Neural cell (in vitro differentiated cells): ENCODE measurements at regions not wholly inside any gene's neighbourhood (a gene's known extent, or its start where the extent isn't known, plus 50 kb on each side); places are given as distances from the start of the nearest gene placed in this dataset.

ENCODE experiments used
- H2AFZ ChIP-seq: fragments of 200-600, 300-800 bp; sonication (generic), shearing (Covaris generic); 2 replicates; pipeline ENCODE4 v1.6.0; 2014; ENCODE audit warnings: low read depth, mild to moderate bottlenecking, antibody characterized with exemption, low read length, moderate library complexity
- H3F3A ChIP-seq: fragments of 200-600 bp; shearing (Covaris generic); 2 replicates; pipeline ENCODE4 v1.6.1; 2016; ENCODE audit warnings: mild to moderate bottlenecking, moderate library complexity, mixed read lengths, antibody characterized with exemption, low read length; ENCODE audit not compliant: insufficient read depth, poor library complexity, severe bottlenecking
- H3K27ac ChIP-seq: fragments of 200-600, 300-800 bp; sonication (generic), shearing (Covaris generic); 2 replicates; pipeline ENCODE4 v1.5.1; 2014; ENCODE audit warnings: mild to moderate bottlenecking, low read length, moderate library complexity
- H3K27me3 ChIP-seq: fragments of 300-800, 200-600 bp; sonication (generic), shearing (Covaris generic); 2 replicates; pipeline ENCODE4 v1.6.0; 2014; ENCODE audit warnings: mild to moderate bottlenecking, low read depth, low read length, moderate library complexity; ENCODE audit not compliant: insufficient read depth
- H3K36me3 ChIP-seq: fragments of 300-800, 200-600 bp; sonication (generic), shearing (Covaris generic); 2 replicates; pipeline ENCODE4 v1.5.1; 2014; ENCODE audit warnings: mild to moderate bottlenecking, antibody characterized with exemption, low read length, moderate library complexity; ENCODE audit not compliant: insufficient read depth
- H3K4me2 ChIP-seq: fragments of 300-800, 200-600 bp; sonication (generic), shearing (Covaris generic); 2 replicates; pipeline ENCODE4 v1.6.0; 2014; ENCODE audit warnings: mild to moderate bottlenecking, low read length
- H3K4me3 ChIP-seq: fragments of 300-800, 200-600 bp; sonication (generic), shearing (Covaris generic); 2 replicates; pipeline ENCODE4 v1.5.1; 2014; ENCODE audit warnings: mild to moderate bottlenecking, low read length, moderate library complexity
- H3K79me2 ChIP-seq: fragments of 200-600 bp; shearing (Covaris generic); replicated peaks from 2 replicates; pipeline ENCODE4 v1.6.0; 2014; ENCODE audit warnings: mild to moderate bottlenecking, low read length, moderate library complexity; ENCODE audit not compliant: insufficient read depth
- H3K9ac ChIP-seq: fragments of 300-800, 200-600 bp; sonication (generic), shearing (Covaris generic); 2 replicates; pipeline ENCODE4 v1.6.1; 2016; ENCODE audit warnings: mild to moderate bottlenecking, low read length, mixed read lengths
- H3K9me2 ChIP-seq: fragments of 200-600 bp; shearing (Covaris generic); 2 replicates; pipeline ENCODE4 v1.6.1; 2016; ENCODE audit warnings: mild to moderate bottlenecking, low read length, mixed read lengths; ENCODE audit not compliant: insufficient read depth
- H3K9me3 ChIP-seq: fragments of 200-600, 300-800 bp; sonication (generic), shearing (Covaris generic); 2 replicates; pipeline ENCODE4 v1.6.1; 2016; ENCODE audit warnings: mild to moderate bottlenecking, mixed run types, low read length, moderate library complexity, mixed read lengths
- H4K20me1 ChIP-seq: fragments of 200-600 bp; shearing (Covaris generic); 2 replicates; pipeline ENCODE4 v1.6.1; 2016; ENCODE audit warnings: mild to moderate bottlenecking, mixed run types; ENCODE audit not compliant: insufficient read depth
- EP300 ChIP-seq: fragments of 450-650 bp; conservative IDR thresholded peaks from 2 replicates; pipeline ENCODE4 v1.6.1; 2014; ENCODE audit warnings: antibody characterized with exemption, mild to moderate bottlenecking, moderate library complexity; ENCODE audit not compliant: poor library complexity, severe bottlenecking
- EZH2 ChIP-seq: fragments of 200-600, 300-800 bp; shearing (Covaris generic), sonication (generic); IDR thresholded peaks from 2 replicates; pipeline ENCODE4 v1.6.1; 2014; ENCODE audit warnings: antibody characterized with exemption, low read length, borderline replicate concordance, mild to moderate bottlenecking; ENCODE audit not compliant: insufficient read depth, poor library complexity, severe bottlenecking
- MXI1 ChIP-seq: fragments of 450-650 bp; conservative IDR thresholded peaks from 2 replicates; pipeline ENCODE4 v1.6.1; 2014; ENCODE audit warnings: antibody characterized with exemption, mild to moderate bottlenecking; ENCODE audit not compliant: poor library complexity, severe bottlenecking
- POLR2AphosphoS5 ChIP-seq: IDR thresholded peaks from 2 replicates; pipeline ENCODE4 v1.6.1; 2012
- RAD21 ChIP-seq: fragments of 450-650 bp; conservative IDR thresholded peaks from 2 replicates; pipeline ENCODE4 v1.6.1; 2014; ENCODE audit warnings: antibody characterized with exemption, mild to moderate bottlenecking, moderate library complexity
- SMC3 ChIP-seq: fragments of 450-650 bp; conservative IDR thresholded peaks from 2 replicates; pipeline ENCODE4 v1.6.1; 2014; ENCODE audit warnings: antibody characterized with exemption, mild to moderate bottlenecking, moderate library complexity; ENCODE audit not compliant: poor library complexity
- TAF1 ChIP-seq: IDR thresholded peaks from 2 replicates; pipeline ENCODE4 v1.6.1; 2012; ENCODE audit warnings: low read depth
- TF ChIP-seq, protein P1 (sequence below): IDR thresholded peaks from 2 replicates; pipeline ENCODE4 v1.6.1; 2012; ENCODE audit warnings: borderline replicate concordance
- TF ChIP-seq, protein P2 (sequence below): fragments of 450-650 bp; IDR thresholded peaks from 2 replicates; pipeline ENCODE4 v1.5.1; 2014; ENCODE audit warnings: antibody characterized with exemption, mild to moderate bottlenecking, moderate library complexity; ENCODE audit not compliant: poor library complexity, severe bottlenecking

DNA sequence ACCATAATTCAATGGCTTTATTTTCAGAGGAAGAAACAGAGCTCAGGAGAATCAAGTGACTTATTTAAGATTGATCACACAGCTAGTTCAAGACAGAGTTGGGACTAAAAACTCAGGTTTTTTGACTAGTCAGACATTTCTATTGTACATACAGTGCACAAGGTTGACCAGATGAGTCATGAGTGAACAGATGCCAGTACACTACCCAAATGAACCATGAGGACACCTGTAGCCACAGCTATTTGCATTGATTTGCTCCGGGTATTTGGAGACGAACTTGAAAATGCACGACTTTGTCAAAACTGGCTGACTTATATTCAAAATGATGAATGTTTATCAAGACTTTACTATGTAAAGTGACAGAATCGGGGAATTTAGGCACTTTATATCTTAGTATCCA lies 161.7 kb upstream of the ST6GALNAC5 start:
- Histone ChIP-seq H3F3A (no peaks in the 10 kb centered on the region), H2AFZ (no peak overlapping the region), H3K27me3 (no peaks in the 10 kb centered on the region), H3K36me3 (no peaks in the 10 kb centered on the region), H3K4me2 (no peak overlapping the region), H4K20me1 (no peaks in the 10 kb centered on the region), H3K79me2 (no peaks in the 10 kb centered on the region), H3K9me2 (no peaks in the 10 kb centered on the region), H3K27ac (no peak overlapping the region), H3K9me3 (no peaks in the 10 kb centered on the region), H3K4me3 (no peak overlapping the region), H3K9ac (no peak overlapping the region)
- TF ChIP-seq, protein P1, sequence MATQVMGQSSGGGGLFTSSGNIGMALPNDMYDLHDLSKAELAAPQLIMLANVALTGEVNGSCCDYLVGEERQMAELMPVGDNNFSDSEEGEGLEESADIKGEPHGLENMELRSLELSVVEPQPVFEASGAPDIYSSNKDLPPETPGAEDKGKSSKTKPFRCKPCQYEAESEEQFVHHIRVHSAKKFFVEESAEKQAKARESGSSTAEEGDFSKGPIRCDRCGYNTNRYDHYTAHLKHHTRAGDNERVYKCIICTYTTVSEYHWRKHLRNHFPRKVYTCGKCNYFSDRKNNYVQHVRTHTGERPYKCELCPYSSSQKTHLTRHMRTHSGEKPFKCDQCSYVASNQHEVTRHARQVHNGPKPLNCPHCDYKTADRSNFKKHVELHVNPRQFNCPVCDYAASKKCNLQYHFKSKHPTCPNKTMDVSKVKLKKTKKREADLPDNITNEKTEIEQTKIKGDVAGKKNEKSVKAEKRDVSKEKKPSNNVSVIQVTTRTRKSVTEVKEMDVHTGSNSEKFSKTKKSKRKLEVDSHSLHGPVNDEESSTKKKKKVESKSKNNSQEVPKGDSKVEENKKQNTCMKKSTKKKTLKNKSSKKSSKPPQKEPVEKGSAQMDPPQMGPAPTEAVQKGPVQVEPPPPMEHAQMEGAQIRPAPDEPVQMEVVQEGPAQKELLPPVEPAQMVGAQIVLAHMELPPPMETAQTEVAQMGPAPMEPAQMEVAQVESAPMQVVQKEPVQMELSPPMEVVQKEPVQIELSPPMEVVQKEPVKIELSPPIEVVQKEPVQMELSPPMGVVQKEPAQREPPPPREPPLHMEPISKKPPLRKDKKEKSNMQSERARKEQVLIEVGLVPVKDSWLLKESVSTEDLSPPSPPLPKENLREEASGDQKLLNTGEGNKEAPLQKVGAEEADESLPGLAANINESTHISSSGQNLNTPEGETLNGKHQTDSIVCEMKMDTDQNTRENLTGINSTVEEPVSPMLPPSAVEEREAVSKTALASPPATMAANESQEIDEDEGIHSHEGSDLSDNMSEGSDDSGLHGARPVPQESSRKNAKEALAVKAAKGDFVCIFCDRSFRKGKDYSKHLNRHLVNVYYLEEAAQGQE: no peak

GRCh38 chr1:76713535-76713934 lies 153.7 kb upstream of the ST6GALNAC5 start:
- TF ChIP-seq TAF1 (no peak), EP300 (peak; percentile 86), SMC3 (no peak), POLR2AphosphoS5 (peak; percentile 42), EZH2 (no peak), RAD21 (no peak), MXI1 (no peak)
- TF ChIP-seq, protein P1: no peak
- TF ChIP-seq, protein P2, sequence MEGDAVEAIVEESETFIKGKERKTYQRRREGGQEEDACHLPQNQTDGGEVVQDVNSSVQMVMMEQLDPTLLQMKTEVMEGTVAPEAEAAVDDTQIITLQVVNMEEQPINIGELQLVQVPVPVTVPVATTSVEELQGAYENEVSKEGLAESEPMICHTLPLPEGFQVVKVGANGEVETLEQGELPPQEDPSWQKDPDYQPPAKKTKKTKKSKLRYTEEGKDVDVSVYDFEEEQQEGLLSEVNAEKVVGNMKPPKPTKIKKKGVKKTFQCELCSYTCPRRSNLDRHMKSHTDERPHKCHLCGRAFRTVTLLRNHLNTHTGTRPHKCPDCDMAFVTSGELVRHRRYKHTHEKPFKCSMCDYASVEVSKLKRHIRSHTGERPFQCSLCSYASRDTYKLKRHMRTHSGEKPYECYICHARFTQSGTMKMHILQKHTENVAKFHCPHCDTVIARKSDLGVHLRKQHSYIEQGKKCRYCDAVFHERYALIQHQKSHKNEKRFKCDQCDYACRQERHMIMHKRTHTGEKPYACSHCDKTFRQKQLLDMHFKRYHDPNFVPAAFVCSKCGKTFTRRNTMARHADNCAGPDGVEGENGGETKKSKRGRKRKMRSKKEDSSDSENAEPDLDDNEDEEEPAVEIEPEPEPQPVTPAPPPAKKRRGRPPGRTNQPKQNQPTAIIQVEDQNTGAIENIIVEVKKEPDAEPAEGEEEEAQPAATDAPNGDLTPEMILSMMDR: no peak
- H3K9me2 ChIP-seq: no peaks in the 10 kb centered on the region
- no peaks in the 10 kb centered on the region for H3K36me3 ChIP-seq
- H3K27ac ChIP-seq: peak overlapping the region; percentile 42
- H3K4me3 ChIP-seq: no peak overlapping the region
- no peaks in the 10 kb centered on the region for H3K27me3 ChIP-seq
- H2AFZ ChIP-seq: no peak overlapping the region
- no peaks in the 10 kb centered on the region for H3K9me3 ChIP-seq
- no peaks in the 10 kb centered on the region for H3F3A ChIP-seq
- H3K79me2 ChIP-seq: no peaks in the 10 kb centered on the region
- H4K20me1 ChIP-seq: no peaks in the 10 kb centered on the region
- H3K4me2 ChIP-seq: no peak overlapping the region
- no peak overlapping the region for H3K9ac ChIP-seq
